ENCODE measurements at regions not wholly inside any gene's neighbourhood (a gene's known extent, or its start where the extent isn't known, plus 50 kb on each side); places are given as distances from the start of the nearest gene placed in this dataset.

DNA sequence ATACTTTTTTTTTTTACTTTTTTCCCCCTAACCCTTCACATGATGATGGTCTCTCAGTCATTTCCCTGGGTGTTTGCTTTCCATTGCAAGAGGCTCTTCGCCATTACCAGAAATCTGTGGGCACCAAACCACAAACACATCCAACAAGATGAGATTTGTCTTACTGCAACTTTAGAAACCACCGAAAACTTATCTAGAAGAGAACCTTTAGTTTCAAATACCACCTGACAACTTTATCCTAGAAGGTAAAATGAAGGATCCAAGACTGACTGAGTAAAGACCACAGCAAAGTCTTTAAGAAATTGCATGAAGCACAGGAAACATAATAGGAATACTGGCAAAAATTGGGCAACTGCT is 363.3 kb upstream of the MBL2 start:
- TF ChIP-seq POLR2A (IDR thresholded peaks at IDR 0.05; ENCODE audit: low read depth, low read length): no peak
- no peak for TF ChIP-seq POLR2AphosphoS5 (IDR thresholded peaks at IDR 0.05; ENCODE audit: low read depth, low read length)
